Neuronal stem cell (in vitro differentiated cells): ENCODE measurements at regions not wholly inside any gene's neighbourhood (a gene's known extent, or its start where the extent isn't known, plus 50 kb on each side); places are given as distances from the start of the nearest gene placed in this dataset.

Source experiments
- DNase-seq: peaks from one replicate; pipeline ENCODE4 v3.0.0-alpha.2; 2013; ENCODE audit warnings: low spot score
- H2AFZ ChIP-seq: one replicate; pipeline ENCODE4 v1.6.1; 2013; ENCODE audit warnings: mild to moderate bottlenecking, low read length, inconsistent platforms
- H2AK5ac ChIP-seq: 2 replicates; pipeline ENCODE4 v1.6.1; 2013; ENCODE audit warnings: low read depth, mild to moderate bottlenecking, inconsistent platforms, low read length, moderate library complexity, mixed read lengths
- H2BK120ac ChIP-seq: 2 replicates; pipeline ENCODE4 v1.6.1; 2013; ENCODE audit warnings: low read depth, mild to moderate bottlenecking, inconsistent platforms, low read length, moderate library complexity, mixed read lengths
- H2BK12ac ChIP-seq: one replicate; pipeline ENCODE4 v1.6.1; 2013; ENCODE audit warnings: low read length, inconsistent platforms
- H2BK15ac ChIP-seq: 2 replicates; pipeline ENCODE4 v1.6.1; 2013; ENCODE audit warnings: mild to moderate bottlenecking, low read length, inconsistent platforms, mixed read lengths
- H2BK5ac ChIP-seq: one replicate; pipeline ENCODE4 v1.6.1; 2013; ENCODE audit warnings: inconsistent platforms, mild to moderate bottlenecking, low read length, moderate library complexity
- H3K14ac ChIP-seq: one replicate; pipeline ENCODE4 v1.6.1; 2013; ENCODE audit warnings: low read length, inconsistent platforms
- H3K18ac ChIP-seq: 2 replicates; pipeline ENCODE4 v1.6.1; 2013; ENCODE audit warnings: low read length, inconsistent platforms
- H3K23ac ChIP-seq: 2 replicates; pipeline ENCODE4 v1.6.1; 2013; ENCODE audit warnings: low read depth, mild to moderate bottlenecking, mixed read lengths, low read length, inconsistent platforms; ENCODE audit not compliant: poor library complexity
- H3K27ac ChIP-seq: replicated peaks from 3 replicates; pipeline ENCODE4 v1.5.1; 2013; ENCODE audit warnings: low read length, inconsistent platforms
- H3K27me3 ChIP-seq, 3 experiments: 2 replicates each; pipeline ENCODE4 v1.6.1; 2013; ENCODE audit warnings: low read length in 3 of 3, mild to moderate bottlenecking in 2 of 3, inconsistent platforms in 1 of 3, low read depth in 1 of 3, mixed read lengths in 1 of 3, moderate library complexity in 1 of 3; ENCODE audit not compliant: control insufficient read depth in 3 of 3, insufficient read depth in 3 of 3
- H3K36me3 ChIP-seq, 2 donors: replicated peaks in 1 of 2; 2 replicates each; pipeline ENCODE4 v1.6.1; 2013; ENCODE audit warnings: low read length in 2 of 2; ENCODE audit not compliant: control insufficient read depth in 2 of 2, insufficient read depth in 2 of 2
- H3K4ac ChIP-seq: 2 replicates; pipeline ENCODE4 v1.6.1; 2013; ENCODE audit warnings: inconsistent platforms, mild to moderate bottlenecking, low read length, moderate library complexity
- H3K4me1 ChIP-seq, 2 donors: 1 replicate in 1 of 2; 2 replicates in 1 of 2; pipeline ENCODE4 v1.6.1; 2013; ENCODE audit warnings: low read length in 2 of 2, low read depth in 1 of 2; ENCODE audit not compliant: control insufficient read depth in 2 of 2, insufficient read depth in 1 of 2
- H3K4me2 ChIP-seq: one replicate; pipeline ENCODE4 v1.6.1; 2013; ENCODE audit warnings: mild to moderate bottlenecking, low read length, inconsistent platforms; ENCODE audit not compliant: insufficient read depth, poor library complexity, severe bottlenecking
- H3K4me3 ChIP-seq, 2 donors: 2 replicates each; pipeline ENCODE4 v1.5.1; 2013; ENCODE audit warnings: low read length in 2 of 2, mild to moderate bottlenecking in 2 of 2, inconsistent platforms in 1 of 2, moderate library complexity in 1 of 2
- H3K79me1 ChIP-seq: one replicate; pipeline ENCODE4 v1.6.1; 2013; ENCODE audit warnings: low read depth, mild to moderate bottlenecking, inconsistent platforms, low read length, moderate library complexity
- H3K9ac ChIP-seq: one replicate; pipeline ENCODE4 v1.6.1; 2013; ENCODE audit warnings: mild to moderate bottlenecking, low read depth, low read length, inconsistent platforms; ENCODE audit not compliant: poor library complexity
- H3K9me3 ChIP-seq, 2 donors: replicated peaks in 1 of 2; 2 replicates each; pipeline versions ENCODE3 to v1.6.1; 2013; ENCODE audit warnings: low read length in 2 of 2, mild to moderate bottlenecking in 2 of 2, inconsistent platforms in 1 of 2, low read depth in 1 of 2, mixed read lengths in 1 of 2, moderate library complexity in 1 of 2; ENCODE audit not compliant: control insufficient read depth in 2 of 2, insufficient read depth in 1 of 2
- H4K8ac ChIP-seq: one replicate; pipeline ENCODE4 v1.6.1; 2013; ENCODE audit warnings: low read depth, mild to moderate bottlenecking, inconsistent platforms, low read length, moderate library complexity
- H4K91ac ChIP-seq: one replicate; pipeline ENCODE4 v1.6.1; 2013; ENCODE audit warnings: low read length, low read depth, mild to moderate bottlenecking, inconsistent platforms; ENCODE audit not compliant: poor library complexity
- WGBS, 2 donors: extraction: QIAGEN DNeasy Blood & Tissue Kit; methylation state at CpG; one replicate each; pipeline ENCODE4 v1.1.7; 2013; ENCODE audit warnings: missing lambda C conversion rate in 2 of 2, mixed read lengths in 1 of 2; ENCODE audit not compliant: insufficient read length in 2 of 2, insufficient replicate concordance in 1 of 2; ENCODE audit errors: extremely low coverage in 2 of 2; 5-methylcytosine and 5-hydroxymethylcytosine counted together

DNA sequence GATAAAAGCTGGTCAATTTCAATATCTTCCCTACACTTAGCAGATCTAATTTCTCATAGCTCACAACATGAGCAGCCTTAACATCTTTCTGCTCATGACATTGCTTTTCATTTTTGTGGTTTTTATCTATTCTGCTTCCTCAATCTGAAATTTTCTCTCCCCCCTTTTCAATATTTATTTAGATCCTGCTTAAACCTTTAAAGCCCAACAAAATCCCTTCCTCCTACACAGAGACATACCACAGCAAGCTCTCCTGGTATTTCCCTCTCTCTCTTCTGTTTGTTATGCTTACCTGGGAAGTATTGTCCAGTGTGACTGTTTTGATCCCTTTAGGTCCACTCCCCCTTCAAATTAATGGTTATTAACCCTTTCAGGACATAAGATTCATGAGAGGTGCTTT lies 582.5 kb downstream of the RFPL4B start:
- H3K79me1 ChIP-seq = no peaks in the 10 kb centered on the region
- H3K14ac ChIP-seq = no peak overlapping the region
- H2BK120ac ChIP-seq = no peak overlapping the region
- H3K9me3 ChIP-seq = peaks cover 0 to 14% of the 10 kb centered on the region in 2 donors
- no peak overlapping the region for H3K27ac ChIP-seq
- H2BK15ac ChIP-seq = no peak overlapping the region
- H2AK5ac ChIP-seq = no peak overlapping the region
- no peak overlapping the region for H3K23ac ChIP-seq
- no peak overlapping the region for H3K4me2 ChIP-seq
- no peak overlapping the region for H2BK12ac ChIP-seq
- H3K4me3 ChIP-seq = no peak overlapping the region
- no peak overlapping the region for H3K18ac ChIP-seq
- no peak overlapping the region for H4K91ac ChIP-seq
- H3K27me3 ChIP-seq = no peaks in the 10 kb centered on the region
- H3K4me1 ChIP-seq = no peaks in the 10 kb centered on the region
- H3K4ac ChIP-seq = no peak overlapping the region
- DNase-seq = no peak
- no peak overlapping the region for H2AFZ ChIP-seq
- no peak overlapping the region for H4K8ac ChIP-seq
- no peak overlapping the region for H3K9ac ChIP-seq
- H3K36me3 ChIP-seq = no peaks in the 10 kb centered on the region
- no peak overlapping the region for H2BK5ac ChIP-seq

DNA sequence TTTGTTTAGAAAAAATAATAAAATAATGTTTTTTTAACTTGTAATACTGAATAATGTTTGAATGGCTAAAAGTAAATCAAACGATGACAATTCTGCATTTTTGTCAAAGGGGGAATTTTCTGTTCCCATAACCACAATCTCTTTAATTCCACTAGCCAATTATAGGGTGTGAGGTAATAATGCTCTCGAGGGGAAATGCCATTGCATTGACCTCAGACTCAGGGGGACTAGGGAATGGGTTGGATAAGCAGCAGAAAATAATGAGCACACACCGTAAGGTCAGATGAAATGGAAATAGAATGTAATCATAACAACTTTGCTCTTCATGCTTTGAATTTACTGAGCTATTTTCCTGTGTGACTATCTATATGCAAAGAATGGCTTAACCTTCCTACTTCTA lies 584.7 kb downstream of the RFPL4B start:
- H2AK5ac ChIP-seq = no peak overlapping the region
- H3K79me1 ChIP-seq = no peaks in the 10 kb centered on the region
- H3K18ac ChIP-seq = no peak overlapping the region
- H3K4me3 ChIP-seq = no peak overlapping the region
- no peak overlapping the region for H4K8ac ChIP-seq
- no peak for DNase-seq
- no peak overlapping the region for H2BK15ac ChIP-seq
- no peak overlapping the region for H3K9ac ChIP-seq
- no peaks in the 10 kb centered on the region for H3K4me1 ChIP-seq
- H3K27me3 ChIP-seq = no peaks in the 10 kb centered on the region
- H4K91ac ChIP-seq = no peak overlapping the region
- peaks cover 0 to 14% of the 10 kb centered on the region in 2 donors for H3K9me3 ChIP-seq
- WGBS, 2 donors = no CpG with 5 or more reads among the region's 3 CpGs
- no peak overlapping the region for H3K23ac ChIP-seq
- no peak overlapping the region for H2AFZ ChIP-seq
- no peak overlapping the region for H2BK12ac ChIP-seq
- H3K4me2 ChIP-seq = no peak overlapping the region
- H2BK5ac ChIP-seq = no peak overlapping the region
- H3K14ac ChIP-seq = no peak overlapping the region
- H3K27ac ChIP-seq = no peak overlapping the region
- H3K4ac ChIP-seq = no peak overlapping the region
- H3K36me3 ChIP-seq = no peaks in the 10 kb centered on the region
- H2BK120ac ChIP-seq = no peak overlapping the region

DNA sequence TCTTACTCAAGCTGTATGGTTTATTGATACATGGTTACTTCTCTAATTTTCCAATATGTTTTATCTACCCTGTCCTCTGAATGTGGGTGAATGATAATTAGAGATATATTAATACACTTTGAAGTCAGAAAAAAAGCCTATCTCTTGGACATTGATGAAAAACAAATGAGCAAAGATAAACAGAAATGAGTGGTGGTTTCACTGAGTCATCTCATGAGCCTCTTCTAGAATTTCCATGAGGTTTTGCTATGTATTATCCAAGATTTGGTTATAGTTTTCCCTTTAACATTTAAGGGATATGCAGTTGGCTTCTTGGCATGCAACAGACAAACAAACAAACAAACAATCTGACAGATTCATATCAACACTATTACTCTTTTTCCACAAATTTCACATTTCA lies 586.8 kb downstream of the RFPL4B start:
- Histone ChIP-seq H3K4me2 (no peak overlapping the region), H4K8ac (no peak overlapping the region), H2AFZ (peak overlapping the region; percentile 26), H3K27ac (no peak overlapping the region), H3K18ac (no peak overlapping the region), H3K36me3 (no peaks in the 10 kb centered on the region), H2BK12ac (no peak overlapping the region), H3K27me3 (no peaks in the 10 kb centered on the region), H3K9ac (no peak overlapping the region), H3K9me3 (peaks cover 0 to 12% of the 10 kb centered on the region in 2 donors), H3K14ac (no peak overlapping the region), H3K4me3 (no peak overlapping the region), H3K4ac (no peak overlapping the region), H2BK5ac (no peak overlapping the region), H3K23ac (no peak overlapping the region), H3K79me1 (no peaks in the 10 kb centered on the region), H2BK120ac (no peak overlapping the region), H3K4me1 (no peaks in the 10 kb centered on the region), H2BK15ac (no peak overlapping the region), H2AK5ac (no peak overlapping the region), H4K91ac (no peak overlapping the region)
- DNase-seq = no peak

DNA sequence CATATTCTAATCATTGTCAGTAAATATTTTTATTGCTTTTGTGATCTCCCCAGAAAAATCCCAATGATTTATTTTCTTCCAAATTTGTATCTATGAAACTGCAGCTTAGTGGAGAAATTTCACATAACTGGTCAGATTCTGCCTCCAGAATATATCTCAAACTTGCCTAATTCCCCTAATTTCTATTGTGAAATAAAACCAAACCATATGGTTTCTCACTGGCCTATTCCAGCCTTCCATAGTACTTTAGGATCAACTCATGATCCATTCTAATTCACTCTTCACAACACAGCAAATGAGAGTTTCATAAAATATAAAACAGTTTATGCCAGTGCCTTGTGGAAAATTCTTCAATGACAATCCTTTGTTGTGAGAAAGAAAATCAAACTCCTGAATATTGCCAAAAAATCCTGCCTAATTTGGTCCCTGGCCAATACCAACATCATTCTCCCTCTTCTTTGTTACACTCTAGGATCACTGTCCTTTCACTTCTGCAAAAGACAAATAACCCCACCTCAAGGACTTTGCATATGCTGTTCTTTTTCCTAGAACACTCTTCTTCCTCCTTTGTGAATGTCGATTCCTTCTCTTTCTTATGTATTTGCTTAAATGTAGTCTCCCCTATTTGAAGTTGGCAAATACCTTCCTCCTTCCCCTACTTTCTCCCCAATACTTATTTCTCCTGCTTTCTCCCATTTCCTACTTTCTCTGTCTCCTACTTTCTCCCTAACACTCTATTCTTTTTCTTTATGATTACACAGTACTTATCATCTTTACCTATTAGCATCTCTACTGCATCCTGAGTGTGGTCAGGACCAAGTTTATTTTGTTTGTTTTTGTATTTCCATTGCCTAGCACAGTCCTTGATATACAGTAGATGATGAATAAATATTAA lies 587.5 kb downstream of the RFPL4B start:
- Histone ChIP-seq H2BK5ac (no peak overlapping the region), H3K79me1 (no peaks in the 10 kb centered on the region), H3K27ac (no peak overlapping the region), H4K8ac (no peak overlapping the region), H3K18ac (no peak overlapping the region), H2BK15ac (no peak overlapping the region), H3K9me3 (peaks cover 0 to 12% of the 10 kb centered on the region in 2 donors), H3K4me1 (no peaks in the 10 kb centered on the region), H2AFZ (no peak overlapping the region), H2BK12ac (no peak overlapping the region), H3K4me3 (no peak overlapping the region), H3K9ac (no peak overlapping the region), H4K91ac (no peak overlapping the region), H3K4ac (no peak overlapping the region), H3K27me3 (no peaks in the 10 kb centered on the region), H3K14ac (no peak overlapping the region), H2AK5ac (no peak overlapping the region), H3K4me2 (no peak overlapping the region), H3K23ac (no peak overlapping the region), H3K36me3 (no peaks in the 10 kb centered on the region), H2BK120ac (no peak overlapping the region)
- no CpG with 5 or more reads among the region's 1 CpG for WGBS, 2 donors
- no peak for DNase-seq
